ENCODE measurements at regions not wholly inside any gene's neighbourhood (a gene's known extent, or its start where the extent isn't known, plus 50 kb on each side); places are given as distances from the start of the nearest gene placed in this dataset.

- H3K36me3 Mint-ChIP-seq: no peaks in the 10 kb centered on the region
- DNase-seq (ENCODE audit: low spot score in 2 of 2) (no peak), ATAC-seq (no peak)
- H3K9me3 Mint-ChIP-seq: peaks cover 13% of the 10 kb centered on the region
- H3K4me3 Mint-ChIP-seq: no peak overlapping the region
- H3K4me1 Mint-ChIP-seq: no peaks in the 10 kb centered on the region
- H3K27ac Mint-ChIP-seq: no peak overlapping the region
These were observed 617.5 kb upstream of the SGCG start for GRCh38 chr13:22563272-22563671.

- H3K4me3 Mint-ChIP-seq: no peak overlapping the region
- ATAC-seq (no peak), DNase-seq (ENCODE audit: low spot score in 2 of 2) (no peak)
- H3K9me3 Mint-ChIP-seq: peaks cover 11% of the 10 kb centered on the region
- no peak overlapping the region for H3K27ac Mint-ChIP-seq
- H3K4me1 Mint-ChIP-seq: no peaks in the 10 kb centered on the region
- H3K36me3 Mint-ChIP-seq: no peaks in the 10 kb centered on the region
These were observed 611.0 kb upstream of the SGCG start for GRCh38 chr13:22569811-22570210.

GRCh38 chr13:22589880-22590279 lies 590.9 kb upstream of the SGCG start:
- ATAC-seq (no peak), DNase-seq (ENCODE audit: low spot score in 2 of 2) (no peak)
- Mint-ChIP-seq H3K4me3 (no peak overlapping the region), H3K9me3 (peaks cover 6% of the 10 kb centered on the region), H3K27ac (no peak overlapping the region), H3K4me1 (no peaks in the 10 kb centered on the region), H3K36me3 (no peaks in the 10 kb centered on the region)

GRCh38 chr13:22592515-22592914 lies 588.3 kb upstream of the SGCG start:
- H3K9me3 Mint-ChIP-seq: peaks cover 3% of the 10 kb centered on the region
- H3K4me1 Mint-ChIP-seq: no peaks in the 10 kb centered on the region
- ATAC-seq (no peak), DNase-seq (ENCODE audit: low spot score in 2 of 2) (no peak)
- no peaks in the 10 kb centered on the region for H3K36me3 Mint-ChIP-seq
- H3K27ac Mint-ChIP-seq: no peak overlapping the region
- H3K4me3 Mint-ChIP-seq: no peak overlapping the region

GRCh38 chr13:22594041-22594440 lies 586.7 kb upstream of the SGCG start:
- no peak for ATAC-seq

GRCh38 chr13:22596171-22596863 lies 584.5 kb upstream of the SGCG start:
- no peaks in the 10 kb centered on the region for H3K36me3 Mint-ChIP-seq
- peaks cover 3% of the 10 kb centered on the region for H3K9me3 Mint-ChIP-seq
- ATAC-seq: no peak
- no peak overlapping the region for H3K27ac Mint-ChIP-seq
- H3K4me3 Mint-ChIP-seq: no peak overlapping the region
- no peak for DNase-seq (ENCODE audit: low spot score in 2 of 2)
- no peaks in the 10 kb centered on the region for H3K4me1 Mint-ChIP-seq

More at GRCh38 chr13:22594041-22594440, 586.7 kb upstream of the SGCG start:
- no peak overlapping the region for H3K4me3 Mint-ChIP-seq
- no peak for DNase-seq (ENCODE audit: low spot score in 2 of 2)
- no peak overlapping the region for H3K27ac Mint-ChIP-seq
- H3K4me1 Mint-ChIP-seq: no peaks in the 10 kb centered on the region
- peaks cover 3% of the 10 kb centered on the region for H3K9me3 Mint-ChIP-seq
- no peaks in the 10 kb centered on the region for H3K36me3 Mint-ChIP-seq

- Mint-ChIP-seq H3K9me3 (peaks cover 5% of the 10 kb centered on the region), H3K27ac (no peak overlapping the region), H3K36me3 (no peaks in the 10 kb centered on the region), H3K4me1 (no peaks in the 10 kb centered on the region), H3K4me3 (no peak overlapping the region)
- DNase-seq (ENCODE audit: low spot score in 2 of 2): no peak
- no peak for ATAC-seq
These were observed 581.6 kb upstream of the SGCG start for GRCh38 chr13:22599156-22599555.

GRCh38 chr13:22618002-22618401 lies 562.8 kb upstream of the SGCG start:
- no peak overlapping the region for H3K4me3 Mint-ChIP-seq
- ATAC-seq (no peak), DNase-seq (ENCODE audit: low spot score in 2 of 2) (no peak)
- no peaks in the 10 kb centered on the region for H3K36me3 Mint-ChIP-seq
- H3K9me3 Mint-ChIP-seq: peaks cover 2% of the 10 kb centered on the region
- no peak overlapping the region for H3K27ac Mint-ChIP-seq
- H3K4me1 Mint-ChIP-seq: no peaks in the 10 kb centered on the region

- ATAC-seq (no peak), DNase-seq (ENCODE audit: low spot score in 2 of 2) (no peak)
- H3K4me1 Mint-ChIP-seq: no peaks in the 10 kb centered on the region
- no peaks in the 10 kb centered on the region for H3K36me3 Mint-ChIP-seq
- no peak overlapping the region for H3K4me3 Mint-ChIP-seq
- no peak overlapping the region for H3K27ac Mint-ChIP-seq
- H3K9me3 Mint-ChIP-seq: no peaks in the 10 kb centered on the region
These were observed 555.1 kb upstream of the SGCG start for GRCh38 chr13:22625691-22626090.

GRCh38 chr13:22629374-22629773 lies 551.4 kb upstream of the SGCG start:
- Mint-ChIP-seq H3K27ac (no peak overlapping the region), H3K4me3 (no peak overlapping the region), H3K4me1 (no peaks in the 10 kb centered on the region), H3K36me3 (no peaks in the 10 kb centered on the region), H3K9me3 (peaks cover 4% of the 10 kb centered on the region)
- no peak for ATAC-seq
- DNase-seq (ENCODE audit: low spot score in 2 of 2): no peak

GRCh38 chr13:22642088-22642487 lies 538.7 kb upstream of the SGCG start:
- no peaks in the 10 kb centered on the region for H3K4me1 Mint-ChIP-seq
- no peak overlapping the region for H3K4me3 Mint-ChIP-seq
- no peaks in the 10 kb centered on the region for H3K9me3 Mint-ChIP-seq
- no peaks in the 10 kb centered on the region for H3K36me3 Mint-ChIP-seq
- DNase-seq (ENCODE audit: low spot score in 2 of 2) (no peak), ATAC-seq (no peak)
- H3K27ac Mint-ChIP-seq: no peak overlapping the region

GRCh38 chr13:22644941-22645340 lies 535.8 kb upstream of the SGCG start:
- H3K4me3 Mint-ChIP-seq: no peak overlapping the region
- no peak overlapping the region for H3K27ac Mint-ChIP-seq
- no peaks in the 10 kb centered on the region for H3K4me1 Mint-ChIP-seq
- ATAC-seq: no peak
- no peaks in the 10 kb centered on the region for H3K36me3 Mint-ChIP-seq
- DNase-seq (ENCODE audit: low spot score in 2 of 2): no peak
- H3K9me3 Mint-ChIP-seq: no peaks in the 10 kb centered on the region

- no peak overlapping the region for H3K4me3 Mint-ChIP-seq
- no peak overlapping the region for H3K27ac Mint-ChIP-seq
- H3K9me3 Mint-ChIP-seq: peaks cover 3% of the 10 kb centered on the region
- no peak for DNase-seq (ENCODE audit: low spot score in 2 of 2)
- no peak for ATAC-seq
- H3K36me3 Mint-ChIP-seq: no peaks in the 10 kb centered on the region
- H3K4me1 Mint-ChIP-seq: no peaks in the 10 kb centered on the region
These were observed 533.5 kb upstream of the SGCG start for GRCh38 chr13:22647156-22647850.

GRCh38 chr13:22648320-22648801 lies 532.4 kb upstream of the SGCG start:
- H3K4me3 Mint-ChIP-seq: no peak overlapping the region
- H3K9me3 Mint-ChIP-seq: peaks cover 3% of the 10 kb centered on the region
- no peaks in the 10 kb centered on the region for H3K4me1 Mint-ChIP-seq
- no peaks in the 10 kb centered on the region for H3K36me3 Mint-ChIP-seq
- no peak overlapping the region for H3K27ac Mint-ChIP-seq
- ATAC-seq (no peak), DNase-seq (ENCODE audit: low spot score in 2 of 2) (no peak)

- peaks cover 3% of the 10 kb centered on the region for H3K9me3 Mint-ChIP-seq
- H3K27ac Mint-ChIP-seq: no peak overlapping the region
- no peaks in the 10 kb centered on the region for H3K36me3 Mint-ChIP-seq
- H3K4me1 Mint-ChIP-seq: no peaks in the 10 kb centered on the region
- H3K4me3 Mint-ChIP-seq: no peak overlapping the region
- DNase-seq (ENCODE audit: low spot score in 2 of 2): no peak
- ATAC-seq: no peak
These were observed 528.0 kb upstream of the SGCG start for GRCh38 chr13:22652796-22653195.

GRCh38 chr13:22653866-22654265 lies 526.9 kb upstream of the SGCG start:
- H3K27ac Mint-ChIP-seq: no peak overlapping the region
- no peaks in the 10 kb centered on the region for H3K4me1 Mint-ChIP-seq
- peaks cover 3% of the 10 kb centered on the region for H3K9me3 Mint-ChIP-seq
- no peak for DNase-seq (ENCODE audit: low spot score in 2 of 2)
- H3K36me3 Mint-ChIP-seq: no peaks in the 10 kb centered on the region
- H3K4me3 Mint-ChIP-seq: no peak overlapping the region
- no peak for ATAC-seq

Measured in stimulated activated effector memory CD8-positive, alpha-beta T cell treated with anti-CD3 and anti-CD28 coated beads, Interleukin-12 subunit alpha, Interleukin-12 subunit beta, amount 100 ng/mL, for 72 hours (primary cell).